HepG2 (cell line): ENCODE measurements at regions not wholly inside any gene's neighbourhood (a gene's known extent, or its start where the extent isn't known, plus 50 kb on each side); places are given as distances from the start of the nearest gene placed in this dataset.

Experiments
- FOXA3 ChIP-seq: IDR thresholded peaks from 2 replicates; pipeline ENCODE4 v1.6.1; 2016; ENCODE audit warnings: missing genetic modification reagents, missing compliant biosample characterization
- HDAC2 ChIP-seq: sonication (generic); formaldehyde crosslinking; IDR thresholded peaks from 2 replicates; pipeline ENCODE4 v1.4.0; 2020; ENCODE audit warnings: missing genetic modification reagents
- RBM22 ChIP-seq: fragments of 200-400 bp; formaldehyde crosslinking; optimal IDR thresholded peaks from 2 replicates; pipeline ENCODE3; 2017; ENCODE audit warnings: mild to moderate bottlenecking, low read length, moderate library complexity
- RFX5 ChIP-seq: IDR thresholded peaks from 2 replicates; pipeline ENCODE4 v1.6.1; 2011; ENCODE audit warnings: low read depth, low read length, improper control_type of control experiment
- RXRB ChIP-seq: IDR thresholded peaks from 2 replicates; pipeline ENCODE4 v1.6.1; 2016; ENCODE audit warnings: borderline replicate concordance, missing genetic modification reagents, missing compliant biosample characterization
- THAP9 ChIP-seq: sonication (generic); formaldehyde crosslinking; IDR thresholded peaks from 2 replicates; pipeline ENCODE4; 2020; ENCODE audit warnings: missing genetic modification reagents, mild to moderate bottlenecking, borderline replicate concordance
- ZBTB1 ChIP-seq: sonication (generic); formaldehyde crosslinking; IDR thresholded peaks from 2 replicates; pipeline ENCODE4 v1.4.0; 2020; ENCODE audit warnings: missing genetic modification reagents, borderline replicate concordance
- ZBTB21 ChIP-seq: sonication (generic); formaldehyde crosslinking; IDR thresholded peaks from 2 replicates; pipeline ENCODE4 v1.4.0; 2020; ENCODE audit warnings: missing genetic modification reagents
- ZBTB33 ChIP-seq: sonication (generic); formaldehyde crosslinking; IDR thresholded peaks from 2 replicates; pipeline ENCODE4 v1.4.0; 2020; ENCODE audit warnings: missing genetic modification reagents
- ZBTB43 ChIP-seq: sonication (generic); formaldehyde crosslinking; conservative IDR thresholded peaks from 2 replicates; pipeline ENCODE4 v1.4.0; 2020; ENCODE audit warnings: missing genetic modification reagents
- ZMYM2 ChIP-seq: sonication (generic); formaldehyde crosslinking; IDR thresholded peaks from 2 replicates; pipeline ENCODE4 v1.8.0; 2022; ENCODE audit warnings: mild to moderate bottlenecking, missing genetic modification reagents
- ZNF232 ChIP-seq: sonication (generic); formaldehyde crosslinking; IDR thresholded peaks from 2 replicates; pipeline ENCODE4 v1.4.0; 2020; ENCODE audit warnings: missing genetic modification reagents, borderline replicate concordance
- ZNF280D ChIP-seq: sonication (generic); formaldehyde crosslinking; IDR thresholded peaks from 2 replicates; pipeline ENCODE4 v1.5.1; 2020; ENCODE audit warnings: mild to moderate bottlenecking, missing genetic modification reagents
- ZNF282 ChIP-seq: fragments of 450-650 bp; IDR thresholded peaks from 2 replicates; pipeline ENCODE4 v1.6.1; 2018; ENCODE audit not compliant: partially characterized antibody
- ZNF3 ChIP-seq: IDR thresholded peaks from 2 replicates; pipeline ENCODE4 v1.7.0; 2017; ENCODE audit warnings: inconsistent platforms
- ZNF530 ChIP-seq: sonication (generic); formaldehyde crosslinking; IDR thresholded peaks from 2 replicates; pipeline ENCODE4 v1.5.0; 2020; ENCODE audit warnings: low read depth, mild to moderate bottlenecking, missing genetic modification reagents
- ZNF639 ChIP-seq: conservative IDR thresholded peaks from 2 replicates; pipeline ENCODE4 v1.6.1; 2018; ENCODE audit warnings: missing genetic modification reagents
- ZNF749 ChIP-seq: sonication (generic); formaldehyde crosslinking; IDR thresholded peaks from 2 replicates; pipeline ENCODE4 v1.8.0; 2022; ENCODE audit warnings: mild to moderate bottlenecking, missing genetic modification reagents, moderate library complexity, borderline replicate concordance

GRCh38 chr12:93221841-93222240, 155.9 kb upstream of the NUDT4 start (continued):
- TF ChIP-seq ZBTB43 (CRISPR knock-in tag), result no peak
- TF ChIP-seq FOXA3 (CRISPR knock-in tag), result no peak
- no peak for TF ChIP-seq ZBTB1 (CRISPR knock-in tag)
- TF ChIP-seq HDAC2 (CRISPR knock-in tag), result 0 out of 2 replicates have a peak, but pooled peaks have one; percentile 30
- TF ChIP-seq ZNF530 (CRISPR knock-in tag), result no peak
- no peak for TF ChIP-seq ZNF639 (CRISPR knock-in tag)
- TF ChIP-seq ZBTB21 (CRISPR knock-in tag), result no peak
- TF ChIP-seq ZNF232 (CRISPR knock-in tag), result no peak
- peak; percentile 71; the same call in 1 of the 2 replicates for TF ChIP-seq RXRB (CRISPR knock-in tag)
- no peak for TF ChIP-seq ZMYM2 (CRISPR knock-in tag)
- no peak for TF ChIP-seq ZNF749 (CRISPR knock-in tag)
- TF ChIP-seq THAP9, result no peak
- TF ChIP-seq ZNF280D (CRISPR knock-in tag), result no peak
- no peak for TF ChIP-seq ZBTB33 (CRISPR knock-in tag)
- no peak for TF ChIP-seq RBM22
- no peak for TF ChIP-seq RFX5
- no peak for TF ChIP-seq ZNF282
- TF ChIP-seq ZNF3, result no peak
